ENCODE measurements at regions not wholly inside any gene's neighbourhood (a gene's known extent, or its start where the extent isn't known, plus 50 kb on each side); places are given as distances from the start of the nearest gene placed in this dataset.

GRCh38 chr15:85899927-85900326 is 105.2 kb upstream of the KLHL25 start:
- POLR2A ChIA-PET = no interaction called here

More at GRCh38 chr15:85899927-85900326, 105.2 kb upstream of the KLHL25 start:
- no peak for DNase-seq
- H3F3A ChIP-seq (replicated peaks; ENCODE audit: insufficient read depth) = no peaks in the 10 kb centered on the region
- H3K27ac ChIP-seq (ENCODE audit: low read depth in 2 of 2, low read length in 1 of 2) = no peak overlapping the region
- H3K4me1 ChIP-seq (ENCODE audit: control insufficient read depth in 1 of 2, insufficient read depth in 2 of 2, low read depth in 1 of 2, low read length in 1 of 2) = no peaks in the 10 kb centered on the region
- no peaks in the 10 kb centered on the region for H3K36me3 ChIP-seq (replicated peaks in 1 of 2; ENCODE audit: control insufficient read depth in 1 of 2, insufficient read depth in 2 of 2, low read length in 1 of 2)
- no peaks in the 10 kb centered on the region for H3K79me2 ChIP-seq (ENCODE audit: insufficient read depth)
- no peak overlapping the region for H3K4me3 ChIP-seq (ENCODE audit: low read depth in 2 of 2, low read length in 1 of 2)
- no peaks in the 10 kb centered on the region for H3K27me3 ChIP-seq (ENCODE audit: insufficient read depth)
- H2AFZ ChIP-seq (ENCODE audit: low read depth) = no peak overlapping the region
- no peaks in the 10 kb centered on the region for H3K9me3 ChIP-seq
- H3K4me2 ChIP-seq = no peak overlapping the region
- TF ChIP-seq FOXM1 (IDR thresholded peaks at IDR 0.05; ENCODE audit: low read depth) (no peak), FOXJ3 (CRISPR knock-in tag; IDR thresholded peaks at IDR 0.05) (no peak), TCF12 (IDR thresholded peaks at IDR 0.05) (no peak), ELF1 (IDR thresholded peaks at IDR 0.05) (no peak), POLR2AphosphoS5 (IDR thresholded peaks at IDR 0.05; ENCODE audit: low read depth, low read length) (no peak), SIN3A (IDR thresholded peaks at IDR 0.05; ENCODE audit: borderline replicate concordance, low read depth, low read length) (no peak), REST (IDR thresholded peaks at IDR 0.05; ENCODE audit: low read depth, low read length) (no peak), RCOR1 (IDR thresholded peaks at IDR 0.05; ENCODE audit: low read length) (no peak), CHD2 (IDR thresholded peaks at IDR 0.05; ENCODE audit: low read length, partially characterized antibody) (no peak), NFIC (IDR thresholded peaks at IDR 0.05; ENCODE audit: borderline replicate concordance) (no peak), TAF1 (IDR thresholded peaks at IDR 0.05; ENCODE audit: borderline replicate concordance, low read depth, low read length) (no peak), CTCF (IDR thresholded peaks at IDR 0.05) (no peak), GABPA (IDR thresholded peaks at IDR 0.05; ENCODE audit: low read depth) (no peak), MEF2A (IDR thresholded peaks at IDR 0.05; ENCODE audit: borderline replicate concordance, low read depth) (no peak), NRF1 (IDR thresholded peaks at IDR 0.05; ENCODE audit: low read depth, low read length) (no peak)
- TF ChIP-seq, protein P1, sequence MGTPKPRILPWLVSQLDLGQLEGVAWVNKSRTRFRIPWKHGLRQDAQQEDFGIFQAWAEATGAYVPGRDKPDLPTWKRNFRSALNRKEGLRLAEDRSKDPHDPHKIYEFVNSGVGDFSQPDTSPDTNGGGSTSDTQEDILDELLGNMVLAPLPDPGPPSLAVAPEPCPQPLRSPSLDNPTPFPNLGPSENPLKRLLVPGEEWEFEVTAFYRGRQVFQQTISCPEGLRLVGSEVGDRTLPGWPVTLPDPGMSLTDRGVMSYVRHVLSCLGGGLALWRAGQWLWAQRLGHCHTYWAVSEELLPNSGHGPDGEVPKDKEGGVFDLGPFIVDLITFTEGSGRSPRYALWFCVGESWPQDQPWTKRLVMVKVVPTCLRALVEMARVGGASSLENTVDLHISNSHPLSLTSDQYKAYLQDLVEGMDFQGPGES (IDR thresholded peaks at IDR 0.05; ENCODE audit: low read depth, low read length) = no peak
- TF ChIP-seq, protein P2, sequence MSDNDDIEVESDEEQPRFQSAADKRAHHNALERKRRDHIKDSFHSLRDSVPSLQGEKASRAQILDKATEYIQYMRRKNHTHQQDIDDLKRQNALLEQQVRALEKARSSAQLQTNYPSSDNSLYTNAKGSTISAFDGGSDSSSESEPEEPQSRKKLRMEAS (IDR thresholded peaks at IDR 0.05; ENCODE audit: low read depth) = no peak
- H4K20me1 ChIP-seq (ENCODE audit: insufficient read depth) = no peaks in the 10 kb centered on the region
- WGBS (ENCODE audit: low lambda C conversion rate) = 57% methylated on average over 9 of the region's 9 CpGs
- H3K9ac ChIP-seq = no peak overlapping the region
- no peaks in the 10 kb centered on the region for H3K9me2 ChIP-seq
- CTCF ChIA-PET = no interaction called here

Data from SK-N-SH (cell line).